Kidney tubule cell (primary cell): ENCODE measurements at regions not wholly inside any gene's neighbourhood (a gene's known extent, or its start where the extent isn't known, plus 50 kb on each side); places are given as distances from the start of the nearest gene placed in this dataset.
"Not testable (repeated sequence)": the region's sequence is repeated elsewhere in the genome, so short reads cannot be mapped to it uniquely, and the experiment has no call there.

ENCODE experiments used
- DNase-seq: peaks from one replicate; pipeline ENCODE4 v3.0.0-alpha.2; 2018; ENCODE audit warnings: low spot score

- not testable (repeated sequence) for DNase-seq
Observed at GRCh38 chr6:70360921-70361320, 52.4 kb upstream of the FAM135A start.

- DNase-seq: peak; percentile 69
Observed at GRCh38 chr6:70353448-70353847, 50.6 kb upstream of the COL9A1 start.
